Fibroblast of the conjunctiva (primary cell): ENCODE measurements at regions not wholly inside any gene's neighbourhood (a gene's known extent, or its start where the extent isn't known, plus 50 kb on each side); places are given as distances from the start of the nearest gene placed in this dataset.
"Not testable (repeated sequence)": the region's sequence is repeated elsewhere in the genome, so short reads cannot be mapped to it uniquely, and the experiment has no call there.

ENCODE experiments used
- DNase-seq: peaks from one replicate; pipeline ENCODE4 v3.0.0-alpha.2; 2010; ENCODE audit warnings: low read depth

DNA sequence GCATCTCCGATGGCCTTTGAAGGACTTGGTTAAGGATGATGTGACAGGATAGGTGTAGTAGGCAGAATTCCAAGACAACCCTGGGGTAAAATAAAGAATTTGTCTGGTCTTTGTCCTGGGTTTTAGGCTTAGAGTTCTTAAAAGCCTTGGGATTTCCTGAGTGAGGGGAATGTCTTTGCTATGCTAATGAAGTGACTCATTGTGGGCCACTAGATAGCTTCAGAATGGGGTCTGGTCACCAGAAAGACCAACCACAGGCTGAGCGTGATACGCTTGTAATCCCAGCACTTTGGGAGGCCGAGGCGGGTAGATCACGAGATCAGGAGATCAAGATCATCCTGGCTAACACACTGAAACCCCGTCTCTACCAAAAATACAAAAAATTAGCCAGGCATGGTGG lies 182.8 kb upstream of the TOX3 start:
- no peak for DNase-seq

DNA sequence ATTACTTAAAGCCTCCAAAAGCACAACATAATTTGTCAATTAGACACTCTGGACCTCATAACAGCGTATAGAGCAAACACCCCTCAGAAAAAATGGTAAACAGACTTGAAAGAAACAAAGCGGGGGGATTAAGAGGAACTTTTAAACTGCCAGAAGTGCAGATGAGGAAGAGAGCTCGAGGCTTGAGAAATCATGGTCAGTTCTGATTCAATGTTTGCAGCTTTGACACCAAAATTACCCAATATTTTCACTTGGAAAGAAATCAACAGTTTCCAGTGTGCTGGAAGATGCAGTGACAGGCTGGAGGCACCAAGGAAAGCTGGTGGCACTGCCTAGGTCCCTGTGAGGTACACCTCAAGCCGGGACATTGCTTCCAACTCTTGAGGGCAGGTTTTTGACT lies 180.9 kb upstream of the TOX3 start:
- no peak for DNase-seq

DNA sequence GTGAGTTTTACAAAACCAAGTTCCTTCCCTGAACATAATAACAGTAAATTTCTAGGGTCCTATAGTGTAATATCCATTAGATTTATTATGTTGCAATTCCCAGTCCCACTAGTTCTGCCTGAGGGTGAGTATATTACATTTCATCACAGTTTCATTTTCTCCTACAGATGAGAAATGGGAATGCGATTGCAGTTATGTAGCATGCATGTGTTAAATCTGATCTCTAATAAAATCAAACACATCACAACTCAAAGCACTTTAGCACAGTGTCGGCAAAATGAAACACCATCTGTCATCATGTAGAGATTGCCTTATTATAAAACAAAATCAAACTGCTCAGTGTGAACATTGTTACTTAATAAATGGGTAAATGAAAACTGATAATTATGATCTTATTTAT lies 180.5 kb upstream of the TOX3 start:
- no peak for DNase-seq

DNA sequence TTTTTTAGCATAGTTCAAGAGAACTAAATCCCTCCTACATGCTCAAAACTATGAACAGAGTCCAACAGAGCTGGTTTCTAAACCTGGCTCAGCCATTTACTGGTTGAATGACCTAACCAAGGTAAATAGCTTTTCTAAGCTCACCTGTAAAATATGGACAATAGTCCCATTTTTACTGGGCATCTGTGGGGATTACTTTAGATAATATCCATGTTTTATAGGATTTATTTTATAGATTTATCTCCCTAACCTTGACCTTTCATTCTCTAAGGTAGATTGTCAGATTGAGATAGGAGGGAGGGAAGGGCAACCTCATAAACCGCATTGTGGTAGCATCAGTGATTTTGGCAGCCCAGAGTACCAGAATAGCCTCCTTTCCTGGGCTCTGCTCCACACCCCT lies 178.5 kb upstream of the TOX3 start:
- no peak for DNase-seq

DNA sequence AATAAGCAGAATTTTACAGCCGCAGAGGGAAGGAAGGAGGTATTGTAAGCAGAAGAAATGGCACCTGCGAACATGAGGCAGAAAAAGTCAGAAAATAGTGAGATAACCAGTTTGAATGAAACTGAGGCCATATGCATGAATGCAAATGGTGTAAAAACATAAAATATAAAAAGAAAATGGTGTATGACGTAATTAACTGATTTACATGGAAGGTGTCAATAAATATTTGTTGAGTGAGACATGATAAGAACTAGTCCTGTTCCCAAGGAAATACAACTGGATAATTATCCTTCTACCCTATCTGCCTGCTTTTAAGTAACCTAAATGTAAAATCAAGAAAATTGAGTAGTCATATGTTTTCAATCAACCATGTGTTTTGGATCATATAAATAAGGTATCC lies 178.1 kb upstream of the TOX3 start:
- no peak for DNase-seq

DNA sequence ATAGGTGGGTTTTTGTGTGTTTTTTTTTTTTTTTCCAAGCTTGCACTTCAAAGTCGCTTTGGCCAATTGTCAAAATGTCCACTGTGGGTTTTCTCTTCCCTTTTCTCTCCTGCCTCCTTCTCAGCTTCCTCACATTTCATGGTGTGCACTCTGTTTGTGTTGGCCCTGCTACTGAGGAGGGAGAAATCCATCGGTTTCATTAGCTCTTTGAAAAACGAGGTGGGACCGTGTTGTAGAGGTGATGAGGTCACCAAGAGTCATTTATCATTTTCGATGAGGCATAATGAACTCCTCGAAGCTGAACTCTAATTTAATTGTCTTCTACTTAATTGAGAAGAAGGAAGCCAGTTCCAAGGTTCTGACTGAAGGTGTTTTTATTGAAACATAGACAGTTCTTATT lies 174.4 kb upstream of the TOX3 start:
- DNase-seq = no peak

DNA sequence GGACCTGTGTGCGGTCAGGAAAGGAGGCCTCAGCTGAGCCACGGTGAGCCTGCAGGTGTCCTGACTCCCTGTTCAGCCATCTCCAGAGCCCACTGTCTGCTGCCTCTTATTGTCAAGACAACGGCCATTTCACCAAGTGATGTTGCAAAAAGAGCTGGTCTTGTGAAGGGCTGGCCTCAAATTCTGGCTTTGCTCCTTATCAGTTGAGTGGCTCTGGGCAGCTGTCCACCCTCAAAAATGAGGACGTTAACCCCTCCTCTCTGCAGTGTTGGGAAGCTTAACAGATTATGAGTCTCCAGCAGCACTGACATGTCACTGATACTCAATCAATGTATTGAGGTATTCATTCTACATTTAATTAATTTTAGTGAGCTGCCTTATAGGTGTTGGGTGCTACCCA lies 171.1 kb upstream of the TOX3 start:
- no peak for DNase-seq

DNA sequence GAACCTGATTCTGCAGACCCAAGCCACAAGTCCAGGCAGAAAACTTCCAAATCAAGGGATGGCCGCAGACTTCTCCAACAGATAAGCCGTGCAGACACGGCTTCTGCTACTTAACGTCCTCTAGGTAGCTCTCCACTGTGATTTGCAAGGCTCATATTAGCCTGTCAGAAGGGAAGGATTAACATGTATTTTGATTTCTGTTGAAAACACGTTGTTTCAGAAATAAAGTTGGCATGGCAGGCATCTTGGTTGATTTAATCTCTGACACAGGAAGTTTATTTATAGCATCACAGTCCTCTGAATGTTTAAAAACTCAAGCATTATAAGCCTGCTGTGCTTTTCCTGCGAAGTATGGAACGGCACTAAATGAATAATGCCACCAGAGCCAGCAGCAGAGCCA lies 166.8 kb upstream of the TOX3 start:
- no peak for DNase-seq

DNA sequence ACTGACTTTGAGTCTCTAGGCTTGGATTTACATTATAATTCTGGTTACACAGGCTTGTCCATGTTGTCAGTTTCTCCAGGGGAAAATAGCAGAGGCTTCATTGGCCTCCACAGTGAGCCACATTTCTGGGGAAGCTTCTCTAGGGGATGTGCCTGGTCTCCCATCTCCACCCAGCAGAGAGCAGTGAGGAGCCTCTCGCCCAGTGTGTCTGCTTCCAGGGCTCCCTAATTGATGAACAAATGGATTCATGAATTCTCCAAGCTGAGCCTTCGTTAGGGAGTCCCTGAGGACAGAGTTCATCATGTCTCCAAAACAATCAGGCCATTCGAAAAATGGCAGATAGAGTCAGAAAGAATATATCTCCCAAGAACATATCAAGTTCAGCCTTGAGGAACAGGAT lies 162.4 kb upstream of the TOX3 start:
- no peak for DNase-seq

DNA sequence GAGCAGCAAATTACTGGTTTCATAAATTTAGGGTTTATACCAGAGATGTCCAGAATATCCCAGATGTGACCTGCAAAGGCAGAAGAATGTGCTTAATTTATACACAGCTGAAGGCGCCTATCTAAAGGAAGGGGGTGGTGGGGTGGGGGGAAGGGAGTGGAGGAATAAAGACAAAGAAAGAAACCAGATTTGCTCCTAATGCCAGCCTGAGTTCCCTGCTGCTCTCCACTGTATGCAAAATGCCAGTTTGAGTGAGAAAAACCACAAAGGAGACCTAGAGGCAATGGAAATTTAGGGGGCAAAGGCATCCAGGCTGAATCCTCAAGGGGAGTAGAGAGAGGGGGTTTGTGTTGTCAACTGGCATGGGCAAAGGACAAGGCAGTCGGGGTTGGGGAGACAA lies 161.5 kb upstream of the TOX3 start:
- no peak for DNase-seq

DNA sequence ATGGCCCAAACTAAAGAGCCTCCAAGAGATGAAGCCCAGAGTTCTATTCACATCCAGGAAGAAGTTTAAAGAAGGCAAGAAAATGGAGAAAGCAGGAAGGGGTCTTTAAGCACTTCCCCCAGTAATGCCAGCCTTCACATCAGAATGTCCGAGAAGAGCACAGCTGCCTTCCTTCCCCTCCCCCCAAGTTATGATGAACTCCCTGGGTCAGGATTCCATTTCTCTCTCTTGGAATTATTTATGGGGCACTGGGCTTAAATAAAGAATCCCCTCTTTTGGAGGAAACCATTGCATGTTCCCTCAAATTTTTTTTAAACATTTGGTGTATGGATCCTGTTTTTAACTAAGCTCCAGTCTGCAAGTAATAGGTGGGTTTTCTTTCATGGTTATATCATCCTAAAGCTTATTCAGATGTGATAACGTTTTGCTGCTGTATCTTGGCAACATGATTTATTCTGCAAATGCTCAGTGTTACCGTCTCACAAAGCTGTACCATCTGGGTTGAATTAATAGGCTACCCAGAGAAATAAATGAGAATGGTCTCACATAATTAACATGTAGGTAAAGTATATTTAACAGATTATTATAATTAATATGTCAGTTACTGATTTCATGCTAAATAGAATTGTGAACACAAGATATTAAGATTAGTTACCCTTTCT lies 160.9 kb upstream of the TOX3 start:
- no peak for DNase-seq

DNA sequence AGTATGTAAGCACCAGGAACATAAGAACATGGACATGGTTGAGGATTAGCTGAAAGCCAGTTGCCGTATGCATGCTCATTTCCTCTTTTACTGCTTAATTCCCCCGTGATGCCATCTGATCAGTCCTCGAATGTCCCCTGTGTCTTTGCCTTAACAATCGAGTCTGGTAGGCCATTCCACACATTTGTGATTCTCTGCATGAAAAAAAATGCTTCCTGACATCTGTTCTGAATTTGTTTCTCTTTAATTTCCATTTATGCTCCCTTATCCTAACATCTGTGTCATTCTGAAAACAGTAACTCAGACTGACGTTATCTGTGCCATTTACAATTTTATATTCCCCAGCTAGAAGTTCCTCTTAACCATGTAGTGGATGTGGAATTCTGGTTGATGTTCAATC lies 158.2 kb upstream of the TOX3 start:
- DNase-seq = no peak

DNA sequence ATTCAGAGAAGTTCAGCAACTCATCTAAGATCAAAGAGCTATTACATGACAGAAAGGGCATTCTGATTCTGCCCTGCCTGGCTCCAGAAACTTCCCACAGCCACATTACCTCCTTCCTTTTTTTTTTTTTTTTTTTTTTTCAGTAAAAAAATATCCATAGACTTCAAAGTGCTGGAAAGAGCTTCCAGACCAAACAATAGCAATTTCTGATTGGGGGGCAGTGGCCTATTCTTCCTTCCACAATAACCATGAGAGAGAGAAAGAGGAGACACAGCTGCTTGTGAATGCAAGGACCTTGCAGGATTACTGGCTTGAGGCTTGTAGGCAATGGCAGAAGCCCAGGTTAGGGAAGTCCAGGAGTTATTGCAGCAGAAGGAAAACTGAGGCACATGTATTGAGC lies 151.0 kb upstream of the TOX3 start:
- no peak for DNase-seq

DNA sequence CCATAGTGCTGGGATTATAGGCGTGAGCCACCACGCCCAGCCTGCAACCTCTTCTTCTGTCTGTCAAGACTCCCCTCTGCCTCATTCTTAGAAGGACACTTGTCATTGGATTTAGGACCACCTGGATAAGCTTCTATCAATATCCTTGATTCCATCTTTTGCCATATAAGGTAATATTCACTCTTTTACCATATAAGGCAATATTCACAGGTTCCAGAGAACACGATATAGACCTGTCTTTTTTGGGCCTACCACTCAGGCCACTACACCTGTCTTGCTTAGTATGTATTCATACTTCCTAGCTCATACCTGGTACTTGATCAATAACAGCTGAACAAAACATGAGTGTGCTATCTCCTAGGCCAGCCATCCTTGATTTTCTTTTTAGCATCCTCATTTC lies 149.2 kb upstream of the TOX3 start:
- DNase-seq = no peak

DNA sequence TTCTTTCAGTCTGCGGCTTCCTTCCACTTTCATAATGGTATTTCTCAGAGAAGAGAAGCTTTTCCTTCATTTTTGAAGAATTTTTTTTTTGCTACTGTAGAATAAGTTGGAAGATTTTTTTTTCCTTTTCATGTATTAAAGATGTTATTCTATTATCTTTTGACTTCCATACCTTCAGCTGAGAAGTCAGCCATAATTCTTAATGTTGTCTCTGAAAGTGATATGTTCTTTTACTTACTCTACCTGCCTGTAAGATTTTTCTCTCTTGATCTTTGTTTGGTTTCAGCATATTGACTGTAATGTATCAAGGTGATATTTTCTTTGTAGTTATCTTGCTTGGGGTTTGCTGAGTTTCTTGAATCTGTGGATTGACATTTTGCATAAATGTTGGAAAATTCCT lies 143.5 kb upstream of the TOX3 start:
- no peak for DNase-seq

DNA sequence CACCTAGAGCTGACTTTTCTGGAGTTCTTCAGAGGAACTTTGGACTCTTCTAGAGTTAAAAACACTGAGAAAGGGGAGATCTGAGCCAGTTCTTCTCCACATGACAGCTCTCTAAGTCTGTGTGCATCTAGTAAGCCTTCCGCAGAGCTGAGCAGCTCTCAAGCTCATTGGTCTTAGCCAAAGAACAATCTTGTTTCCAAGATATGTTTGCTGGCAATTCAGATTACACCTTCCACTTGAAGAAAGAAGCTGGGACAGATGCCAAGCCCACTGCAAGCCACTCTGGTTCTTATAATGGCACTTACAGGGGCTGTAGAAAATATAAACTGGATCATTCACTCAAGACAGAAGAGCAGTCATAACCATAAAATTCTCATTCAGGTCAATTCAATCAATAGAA lies 134.1 kb upstream of the TOX3 start:
- DNase-seq = no peak

DNA sequence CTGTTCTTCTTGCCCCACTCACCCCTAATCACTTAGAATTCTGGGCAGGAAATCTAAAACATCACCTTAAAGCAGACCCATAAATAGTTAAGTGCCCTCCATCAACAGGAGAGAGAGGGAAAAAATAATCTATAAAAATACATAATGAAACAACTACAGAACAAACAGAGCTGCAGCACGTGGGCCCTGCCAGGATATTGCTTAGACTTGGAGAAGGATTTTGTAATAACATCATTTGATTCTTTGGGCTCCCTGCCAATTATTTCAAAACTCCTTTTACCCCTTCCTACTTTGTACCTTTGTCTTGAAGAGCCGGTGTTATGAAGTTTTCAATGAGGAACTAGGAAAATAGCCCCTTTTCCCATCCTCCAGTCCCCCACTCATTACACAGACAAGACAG lies 130.6 kb upstream of the TOX3 start:
- DNase-seq = no peak

DNA sequence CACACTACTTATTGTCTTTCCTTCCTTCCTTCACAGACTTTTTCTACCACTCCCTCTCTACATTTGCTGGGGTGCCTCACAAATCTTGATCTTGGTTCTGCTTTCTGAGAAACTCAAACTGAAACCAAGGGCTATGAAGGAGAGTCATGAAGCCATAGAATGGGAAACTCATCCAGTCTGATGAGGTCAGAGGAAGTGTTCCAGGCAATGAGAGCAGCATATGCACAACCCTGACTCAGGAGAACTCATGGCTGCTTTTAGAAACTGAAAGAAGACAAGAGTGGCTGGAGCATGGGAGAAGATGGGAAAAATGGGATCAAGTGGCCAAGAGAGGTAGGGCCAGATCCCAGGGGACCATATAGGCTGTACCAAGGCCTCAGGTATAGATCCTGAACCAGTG lies 130.0 kb upstream of the TOX3 start:
- DNase-seq = no peak

DNA sequence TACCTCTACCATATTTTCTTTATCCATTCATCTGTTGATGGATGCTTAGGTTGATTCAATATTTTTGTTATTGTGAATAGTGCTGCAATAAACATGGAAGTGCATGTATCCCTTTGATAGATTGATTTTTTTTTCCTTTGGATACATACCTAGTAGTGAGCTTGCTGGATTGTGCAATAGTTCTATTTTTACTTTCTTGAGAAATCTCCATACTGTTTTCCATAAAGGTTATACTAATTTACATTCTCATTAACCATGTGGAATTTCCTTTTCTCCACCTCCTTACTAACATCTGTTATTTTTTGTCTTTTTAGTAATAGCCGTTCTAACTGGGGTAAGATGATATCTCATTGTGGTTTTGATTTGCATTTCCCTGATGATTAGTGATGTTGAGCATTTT lies 124.6 kb upstream of the TOX3 start:
- DNase-seq = no peak

DNA sequence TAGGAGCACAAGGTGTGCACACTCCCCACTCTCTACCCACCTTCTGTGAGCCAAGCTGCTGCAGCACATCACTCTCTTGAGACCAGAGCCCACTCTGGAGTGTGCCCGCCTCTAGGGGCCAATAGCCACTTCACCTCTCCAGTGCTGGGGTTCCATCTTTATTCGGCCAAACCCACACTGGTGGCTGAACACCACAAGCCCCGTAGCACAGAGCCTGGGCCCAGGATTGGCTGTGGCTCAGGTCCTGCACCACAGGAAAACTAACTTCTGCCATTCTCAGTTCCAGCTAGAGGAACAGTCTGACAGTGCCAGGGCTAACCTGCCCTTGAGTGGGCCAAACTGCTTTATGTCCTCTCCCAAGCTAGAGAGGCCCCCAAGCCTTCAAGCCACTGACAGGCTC lies 111.0 kb upstream of the TOX3 start:
- no peak for DNase-seq

DNA sequence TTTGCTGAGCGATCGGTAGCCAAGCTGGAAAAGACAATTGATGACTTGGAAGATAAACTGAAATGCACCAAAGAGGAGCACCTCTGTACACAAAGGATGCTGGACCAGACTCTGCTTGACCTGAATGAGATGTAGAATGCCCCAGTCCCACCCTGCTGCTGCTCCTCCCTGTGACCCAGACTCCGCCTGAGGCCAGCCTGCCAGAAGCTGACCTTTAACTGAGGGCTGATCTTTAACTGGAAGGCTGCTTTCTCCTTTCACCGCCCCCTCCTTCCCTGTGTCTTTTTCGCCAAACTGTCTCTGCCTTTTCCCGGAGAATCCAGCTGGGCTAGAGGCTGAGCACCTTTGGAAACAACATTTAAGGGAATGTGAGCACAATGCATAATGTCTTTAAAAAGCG lies 109.0 kb upstream of the TOX3 start:
- DNase-seq = not testable (repeated sequence)

DNA sequence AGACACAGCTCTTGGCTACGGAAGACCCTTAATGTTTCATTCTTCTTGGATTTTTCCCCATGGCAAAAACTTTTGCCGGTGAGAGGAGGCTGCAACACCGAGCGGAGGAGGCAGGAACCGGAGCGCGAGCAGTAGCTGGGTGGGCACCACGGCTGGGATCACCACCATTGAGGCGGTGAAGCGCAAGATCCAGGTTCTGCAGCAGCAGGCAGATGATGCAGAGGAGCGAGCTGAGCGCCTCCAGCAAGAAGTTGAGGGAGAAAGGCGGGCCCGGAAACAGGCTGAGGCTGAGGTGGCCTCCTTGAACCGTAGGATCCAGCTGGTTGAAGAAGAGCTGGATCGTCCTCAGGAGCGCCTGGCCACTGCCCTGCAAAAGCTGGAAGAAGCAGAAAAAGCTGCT lies 108.2 kb upstream of the TOX3 start:
- DNase-seq = not testable (repeated sequence)

DNA sequence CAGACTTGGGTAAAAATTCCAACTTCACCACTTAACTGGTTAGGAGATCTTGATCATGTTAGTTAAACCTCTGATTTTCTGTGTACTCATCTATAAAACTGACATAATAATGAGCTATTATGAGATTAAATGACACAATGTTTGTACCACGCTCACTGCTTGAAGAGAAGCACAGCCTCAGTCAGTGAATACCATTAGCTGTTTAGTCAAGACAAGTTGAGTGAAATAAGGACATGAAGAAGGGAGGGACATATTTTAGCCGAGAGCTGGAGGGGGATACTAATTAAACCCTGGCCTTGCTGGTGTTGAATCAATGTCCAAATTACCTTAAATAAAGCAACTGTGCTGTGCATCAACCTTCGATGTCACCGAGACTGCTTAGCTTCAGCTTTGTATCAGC lies 105.1 kb upstream of the TOX3 start:
- DNase-seq = no peak

DNA sequence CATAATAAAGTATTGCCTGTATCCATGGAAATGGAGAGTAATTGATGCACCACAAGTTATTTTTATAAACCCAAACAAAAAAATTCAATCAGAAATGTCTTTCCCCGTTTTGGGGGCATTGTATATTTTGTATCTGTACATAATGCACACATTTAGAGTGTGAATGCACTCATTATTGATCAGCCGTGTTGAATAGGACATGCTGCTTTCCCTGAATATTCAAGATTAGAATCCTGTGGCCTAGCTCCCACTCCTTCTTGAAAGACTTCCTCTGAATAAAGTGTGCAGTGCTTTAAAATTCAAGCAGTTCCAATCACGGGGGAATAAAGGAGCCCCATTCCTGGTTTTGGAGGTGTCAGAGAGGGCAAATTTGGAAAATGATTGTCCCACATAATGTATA lies 103.8 kb upstream of the TOX3 start:
- DNase-seq = no peak

DNA sequence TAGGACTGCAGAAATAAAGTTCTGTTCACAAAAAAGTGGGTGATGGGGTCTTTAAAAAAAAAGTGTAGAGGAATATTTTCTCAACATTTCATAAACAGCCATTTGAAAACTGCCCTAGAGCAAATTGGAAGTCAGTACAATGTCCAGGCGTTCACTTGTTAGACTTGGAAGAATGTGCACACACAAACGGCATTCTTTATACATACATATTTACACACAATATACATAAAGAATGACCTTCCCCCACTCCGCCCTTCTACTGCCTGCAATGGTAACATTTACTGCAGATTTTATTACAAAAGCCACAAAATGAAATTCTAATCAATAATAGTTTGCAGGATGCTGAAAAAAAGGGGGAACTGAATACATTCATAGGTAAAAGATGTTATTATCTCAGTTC lies 103.4 kb upstream of the TOX3 start:
- DNase-seq = no peak
